Astrocyte (in vitro differentiated cells and primary cell): ENCODE measurements at regions not wholly inside any gene's neighbourhood (a gene's known extent, or its start where the extent isn't known, plus 50 kb on each side); places are given as distances from the start of the nearest gene placed in this dataset.

ENCODE experiments used
- CTCF ChIP-seq: IDR thresholded peaks from 2 replicates; pipeline ENCODE4 v1.5.1; 2011; ENCODE audit warnings: low read depth, mild to moderate bottlenecking, inconsistent platforms, low read length, moderate library complexity; ENCODE audit not compliant: insufficient read depth
- EZH2 ChIP-seq: IDR thresholded peaks from 2 replicates; pipeline ENCODE4 v1.6.1; 2012; ENCODE audit warnings: mild to moderate bottlenecking, low read length, inconsistent platforms; ENCODE audit not compliant: insufficient read depth

GRCh38 chr2:163353551-163353950 is 382.3 kb downstream of the FIGN start:
- TF ChIP-seq CTCF: no peak
- no peak for TF ChIP-seq EZH2
